ENCODE measurements at regions not wholly inside any gene's neighbourhood (a gene's known extent, or its start where the extent isn't known, plus 50 kb on each side); places are given as distances from the start of the nearest gene placed in this dataset.

DNA sequence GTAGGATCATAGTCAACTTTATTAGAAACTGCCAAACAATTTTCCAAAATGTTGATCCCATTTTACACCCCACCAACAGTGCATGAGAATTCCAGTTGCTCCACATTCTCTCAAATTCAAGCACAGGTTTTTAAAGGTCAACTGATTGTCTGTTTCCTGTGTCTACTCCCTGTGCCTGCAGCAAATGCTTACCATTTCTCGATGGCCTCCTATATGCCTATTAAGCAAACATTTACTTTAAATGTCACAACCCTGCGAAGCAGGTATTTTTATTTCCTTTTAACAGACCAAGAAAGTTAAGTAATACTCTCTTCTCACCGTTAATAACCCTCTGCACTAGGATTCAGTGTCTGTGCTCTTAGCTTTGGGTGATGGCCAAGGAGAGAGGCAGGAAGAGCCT lies 163.8 kb upstream of the EPB41L3 start:
- POLR2A ChIA-PET: no interaction called here

More for the DNA sequence above, 163.8 kb upstream of the EPB41L3 start:
- intact Hi-C loops (cut with micrococcal nuclease): no loop called here
- TF ChIP-seq EGR1 (IDR thresholded peaks at IDR 0.05; ENCODE audit: low read depth) (no peak), RAD21 (IDR thresholded peaks at IDR 0.05; ENCODE audit: low read depth) (no peak), YY1 (IDR thresholded peaks at IDR 0.05; ENCODE audit: extremely low read depth, insufficient replicate concordance, low read depth, low read length) (no peak), POLR2AphosphoS5 (IDR thresholded peaks at IDR 0.05; ENCODE audit: low read depth, low read length) (no peak), ZFX (IDR thresholded peaks at IDR 0.05) (no peak), ELF1 (IDR thresholded peaks at IDR 0.05; ENCODE audit: borderline replicate concordance, low read depth) (no peak), JUND (IDR thresholded peaks at IDR 0.05) (no peak), EZH2 (IDR thresholded peaks at IDR 0.05) (no peak), CBX3 (IDR thresholded peaks at IDR 0.05; ENCODE audit: low read depth) (no peak), EZH2phosphoT487 (IDR thresholded peaks at IDR 0.05; ENCODE audit: borderline replicate concordance) (no peak), CEBPB (IDR thresholded peaks at IDR 0.05; ENCODE audit: low read depth) (no peak), FOSL1 (IDR thresholded peaks at IDR 0.05; ENCODE audit: low read depth) (no peak), POLR2A (IDR thresholded peaks at IDR 0.05; ENCODE audit: borderline replicate concordance, extremely low read depth, insufficient read depth, insufficient read length) (no peak), SIN3A (IDR thresholded peaks at IDR 0.05; ENCODE audit: low read depth) (no peak), SRF (IDR thresholded peaks at IDR 0.05; ENCODE audit: low read depth) (no peak)
- TF ChIP-seq, protein P1, sequence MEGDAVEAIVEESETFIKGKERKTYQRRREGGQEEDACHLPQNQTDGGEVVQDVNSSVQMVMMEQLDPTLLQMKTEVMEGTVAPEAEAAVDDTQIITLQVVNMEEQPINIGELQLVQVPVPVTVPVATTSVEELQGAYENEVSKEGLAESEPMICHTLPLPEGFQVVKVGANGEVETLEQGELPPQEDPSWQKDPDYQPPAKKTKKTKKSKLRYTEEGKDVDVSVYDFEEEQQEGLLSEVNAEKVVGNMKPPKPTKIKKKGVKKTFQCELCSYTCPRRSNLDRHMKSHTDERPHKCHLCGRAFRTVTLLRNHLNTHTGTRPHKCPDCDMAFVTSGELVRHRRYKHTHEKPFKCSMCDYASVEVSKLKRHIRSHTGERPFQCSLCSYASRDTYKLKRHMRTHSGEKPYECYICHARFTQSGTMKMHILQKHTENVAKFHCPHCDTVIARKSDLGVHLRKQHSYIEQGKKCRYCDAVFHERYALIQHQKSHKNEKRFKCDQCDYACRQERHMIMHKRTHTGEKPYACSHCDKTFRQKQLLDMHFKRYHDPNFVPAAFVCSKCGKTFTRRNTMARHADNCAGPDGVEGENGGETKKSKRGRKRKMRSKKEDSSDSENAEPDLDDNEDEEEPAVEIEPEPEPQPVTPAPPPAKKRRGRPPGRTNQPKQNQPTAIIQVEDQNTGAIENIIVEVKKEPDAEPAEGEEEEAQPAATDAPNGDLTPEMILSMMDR (IDR thresholded peaks at IDR 0.05 in 2 of 3, conservative IDR thresholded peaks at IDR 0.05 in 1 of 3; ENCODE audit: borderline replicate concordance in 1 of 3, insufficient read depth in 1 of 3, low read depth in 2 of 3, low read length in 2 of 3): no peak
- TF ChIP-seq, protein P2, sequence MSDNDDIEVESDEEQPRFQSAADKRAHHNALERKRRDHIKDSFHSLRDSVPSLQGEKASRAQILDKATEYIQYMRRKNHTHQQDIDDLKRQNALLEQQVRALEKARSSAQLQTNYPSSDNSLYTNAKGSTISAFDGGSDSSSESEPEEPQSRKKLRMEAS (IDR thresholded peaks at IDR 0.05): no peak
- TF ChIP-seq, protein P3, sequence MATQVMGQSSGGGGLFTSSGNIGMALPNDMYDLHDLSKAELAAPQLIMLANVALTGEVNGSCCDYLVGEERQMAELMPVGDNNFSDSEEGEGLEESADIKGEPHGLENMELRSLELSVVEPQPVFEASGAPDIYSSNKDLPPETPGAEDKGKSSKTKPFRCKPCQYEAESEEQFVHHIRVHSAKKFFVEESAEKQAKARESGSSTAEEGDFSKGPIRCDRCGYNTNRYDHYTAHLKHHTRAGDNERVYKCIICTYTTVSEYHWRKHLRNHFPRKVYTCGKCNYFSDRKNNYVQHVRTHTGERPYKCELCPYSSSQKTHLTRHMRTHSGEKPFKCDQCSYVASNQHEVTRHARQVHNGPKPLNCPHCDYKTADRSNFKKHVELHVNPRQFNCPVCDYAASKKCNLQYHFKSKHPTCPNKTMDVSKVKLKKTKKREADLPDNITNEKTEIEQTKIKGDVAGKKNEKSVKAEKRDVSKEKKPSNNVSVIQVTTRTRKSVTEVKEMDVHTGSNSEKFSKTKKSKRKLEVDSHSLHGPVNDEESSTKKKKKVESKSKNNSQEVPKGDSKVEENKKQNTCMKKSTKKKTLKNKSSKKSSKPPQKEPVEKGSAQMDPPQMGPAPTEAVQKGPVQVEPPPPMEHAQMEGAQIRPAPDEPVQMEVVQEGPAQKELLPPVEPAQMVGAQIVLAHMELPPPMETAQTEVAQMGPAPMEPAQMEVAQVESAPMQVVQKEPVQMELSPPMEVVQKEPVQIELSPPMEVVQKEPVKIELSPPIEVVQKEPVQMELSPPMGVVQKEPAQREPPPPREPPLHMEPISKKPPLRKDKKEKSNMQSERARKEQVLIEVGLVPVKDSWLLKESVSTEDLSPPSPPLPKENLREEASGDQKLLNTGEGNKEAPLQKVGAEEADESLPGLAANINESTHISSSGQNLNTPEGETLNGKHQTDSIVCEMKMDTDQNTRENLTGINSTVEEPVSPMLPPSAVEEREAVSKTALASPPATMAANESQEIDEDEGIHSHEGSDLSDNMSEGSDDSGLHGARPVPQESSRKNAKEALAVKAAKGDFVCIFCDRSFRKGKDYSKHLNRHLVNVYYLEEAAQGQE (IDR thresholded peaks at IDR 0.05; ENCODE audit: low read depth): no peak
- TF ChIP-seq, protein P4, sequence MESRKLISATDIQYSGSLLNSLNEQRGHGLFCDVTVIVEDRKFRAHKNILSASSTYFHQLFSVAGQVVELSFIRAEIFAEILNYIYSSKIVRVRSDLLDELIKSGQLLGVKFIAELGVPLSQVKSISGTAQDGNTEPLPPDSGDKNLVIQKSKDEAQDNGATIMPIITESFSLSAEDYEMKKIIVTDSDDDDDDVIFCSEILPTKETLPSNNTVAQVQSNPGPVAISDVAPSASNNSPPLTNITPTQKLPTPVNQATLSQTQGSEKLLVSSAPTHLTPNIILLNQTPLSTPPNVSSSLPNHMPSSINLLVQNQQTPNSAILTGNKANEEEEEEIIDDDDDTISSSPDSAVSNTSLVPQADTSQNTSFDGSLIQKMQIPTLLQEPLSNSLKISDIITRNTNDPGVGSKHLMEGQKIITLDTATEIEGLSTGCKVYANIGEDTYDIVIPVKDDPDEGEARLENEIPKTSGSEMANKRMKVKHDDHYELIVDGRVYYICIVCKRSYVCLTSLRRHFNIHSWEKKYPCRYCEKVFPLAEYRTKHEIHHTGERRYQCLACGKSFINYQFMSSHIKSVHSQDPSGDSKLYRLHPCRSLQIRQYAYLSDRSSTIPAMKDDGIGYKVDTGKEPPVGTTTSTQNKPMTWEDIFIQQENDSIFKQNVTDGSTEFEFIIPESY (IDR thresholded peaks at IDR 0.05; ENCODE audit: extremely low read depth, insufficient replicate concordance, low read length): no peak
- TF ChIP-seq, protein P5, sequence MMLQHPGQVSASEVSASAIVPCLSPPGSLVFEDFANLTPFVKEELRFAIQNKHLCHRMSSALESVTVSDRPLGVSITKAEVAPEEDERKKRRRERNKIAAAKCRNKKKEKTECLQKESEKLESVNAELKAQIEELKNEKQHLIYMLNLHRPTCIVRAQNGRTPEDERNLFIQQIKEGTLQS (IDR thresholded peaks at IDR 0.05): no peak
- ChIA-PET RAD21 (ENCODE audit: low non-redundant PET in 1 of 2, low total read pairs in 2 of 2, uncharacterized antibody in 2 of 2, unreplicated experiment in 2 of 2) (no interaction called here), CTCF (no interaction called here)
- H3K4me2 ChIP-seq (ENCODE audit: low read length): no peak overlapping the region
- H3K4me3 ChIP-seq (replicated peaks in 1 of 2; ENCODE audit: low read depth in 1 of 2, low read length in 2 of 2): no peak overlapping the region
- BruUV-seq (replicated peaks): no TSS peak
- H3K9me3 ChIP-seq (ENCODE audit: control insufficient read depth in 1 of 2, insufficient read depth in 1 of 2, low read depth in 1 of 2, low read length in 2 of 2): peaks cover 16 to 31% of the 10 kb centered on the region in 2 experiments; a peak in 2 of 4 replicates
- H3K79me2 ChIP-seq (ENCODE audit: insufficient read depth, low read length): no peaks in the 10 kb centered on the region
- H3K4me1 ChIP-seq (ENCODE audit: control insufficient read depth in 1 of 2, insufficient read depth in 2 of 2, low read length in 2 of 2): no peaks in the 10 kb centered on the region
- DNase-seq (ENCODE audit: low read depth, low spot score) (no peak), ATAC-seq (no peak)
- H3K27me3 ChIP-seq (ENCODE audit: insufficient read depth, low read length): no peaks in the 10 kb centered on the region
- H3K9me2 ChIP-seq (ENCODE audit: insufficient read depth): no peaks in the 10 kb centered on the region
- H2AFZ ChIP-seq (ENCODE audit: low read depth, low read length, poor library complexity, severe bottlenecking): no peak overlapping the region
- no peak overlapping the region for H3K9ac ChIP-seq (ENCODE audit: low read length)
- H3K36me3 ChIP-seq (ENCODE audit: control insufficient read depth in 1 of 2, insufficient read depth in 2 of 2, low read length in 2 of 2): no peaks in the 10 kb centered on the region
- H3K27ac ChIP-seq (ENCODE audit: low read depth, low read length): no peak overlapping the region
- H4K20me1 ChIP-seq (ENCODE audit: insufficient read depth): no peaks in the 10 kb centered on the region
